HG03521 (cell line): ENCODE measurements at regions not wholly inside any gene's neighbourhood (a gene's known extent, or its start where the extent isn't known, plus 50 kb on each side); places are given as distances from the start of the nearest gene placed in this dataset.

Experiments used
- ATAC-seq: cut with Tn5 transposase; IDR thresholded peaks from one replicate; pipeline ENCODE4 v1.9.1; 2021; ENCODE audit warnings: mild to moderate bottlenecking, moderate library complexity; ENCODE audit not compliant: unreplicated experiment

DNA sequence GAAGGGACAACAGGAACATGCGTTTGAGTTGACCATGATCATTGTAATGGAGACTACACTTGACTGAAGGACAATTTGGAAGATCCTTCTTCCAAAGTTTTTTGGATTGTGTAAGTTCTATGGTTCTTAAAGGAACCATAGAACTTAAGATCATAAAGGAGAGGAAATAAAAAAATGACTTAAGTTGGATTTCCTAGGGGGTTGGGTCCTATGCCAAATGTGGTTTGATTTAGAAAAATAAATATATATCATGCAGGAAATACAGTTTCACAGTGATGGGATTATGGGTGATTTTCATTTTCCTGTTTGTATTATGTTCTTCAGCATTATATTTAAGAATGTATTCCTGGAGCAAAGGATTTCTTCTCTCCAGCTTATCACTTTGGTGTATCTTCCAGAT is 305.5 kb upstream of the DPH6 start:
- ATAC-seq: no peak

GRCh38 chr15:35852818-35853624 is 307.1 kb upstream of the DPH6 start:
- no peak for ATAC-seq

GRCh38 chr15:35854316-35854715 is 308.4 kb upstream of the DPH6 start:
- no peak for ATAC-seq

GRCh38 chr15:35857567-35858226 is 311.7 kb upstream of the DPH6 start:
- ATAC-seq: no peak

- no peak for ATAC-seq
Measured at GRCh38 chr15:35858707-35859106, 312.7 kb upstream of the DPH6 start.

DNA sequence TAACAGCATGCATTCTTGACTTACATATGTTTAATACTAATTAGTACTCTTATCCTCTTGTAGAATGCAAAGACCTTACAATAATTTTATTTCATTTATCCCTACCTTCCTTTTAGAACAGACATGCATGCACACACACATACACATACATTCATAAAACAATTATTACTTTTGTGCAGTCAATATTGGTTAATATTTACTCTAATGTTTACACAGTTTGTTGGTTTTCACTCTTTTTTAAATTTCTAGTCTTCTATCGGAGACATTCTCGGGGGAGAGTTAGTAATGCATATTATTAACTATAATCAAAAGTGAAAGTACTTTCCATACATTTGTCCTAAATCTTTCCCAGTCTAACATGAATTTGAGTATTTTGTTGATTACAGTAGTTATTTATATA is 317.7 kb upstream of the DPH6 start:
- ATAC-seq: no peak

DNA sequence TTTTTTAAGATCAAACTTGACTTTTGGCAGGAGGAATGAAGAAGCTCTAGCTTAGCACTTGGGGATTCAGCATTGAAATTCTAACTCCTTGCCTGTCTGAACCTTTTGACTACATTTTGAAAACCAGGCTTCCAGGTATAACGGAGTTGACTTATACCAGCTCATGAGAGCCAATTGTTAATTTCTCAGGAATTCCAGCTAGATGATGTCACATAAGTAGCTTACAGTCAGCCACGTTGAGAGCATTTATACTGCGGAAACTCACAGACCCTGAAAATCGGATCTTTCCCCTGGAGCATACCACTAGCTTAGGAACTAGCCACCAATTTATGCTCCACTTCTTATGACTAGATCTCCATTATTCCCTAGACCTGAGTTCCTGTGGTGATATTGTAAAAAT is 321.4 kb upstream of the DPH6 start:
- no peak for ATAC-seq

DNA sequence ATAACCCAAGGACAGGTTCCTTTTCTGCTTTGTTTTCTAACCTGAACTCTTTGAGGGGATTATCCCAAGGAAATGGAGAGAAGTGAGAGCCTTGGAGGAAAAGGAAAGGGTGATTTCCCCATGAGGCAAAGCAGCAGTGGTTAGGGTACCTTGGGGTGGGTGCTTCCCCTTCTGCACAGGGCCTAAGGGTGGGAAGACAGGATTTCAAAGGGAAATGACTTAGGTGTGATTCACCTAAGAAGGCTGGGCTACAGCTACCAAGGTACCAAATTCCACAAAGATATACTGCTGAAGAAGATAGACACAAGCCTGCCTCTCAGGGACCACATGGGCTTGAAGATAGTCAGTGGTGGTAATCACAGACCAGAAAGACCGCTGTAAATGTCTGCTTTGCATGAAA is 325.3 kb upstream of the DPH6 start:
- ATAC-seq: no peak

- ATAC-seq: no peak
Measured at GRCh38 chr15:35871812-35872211, 325.8 kb upstream of the DPH6 start.

- ATAC-seq: no peak
Measured at GRCh38 chr15:35872577-35872976, 326.6 kb upstream of the DPH6 start.

DNA sequence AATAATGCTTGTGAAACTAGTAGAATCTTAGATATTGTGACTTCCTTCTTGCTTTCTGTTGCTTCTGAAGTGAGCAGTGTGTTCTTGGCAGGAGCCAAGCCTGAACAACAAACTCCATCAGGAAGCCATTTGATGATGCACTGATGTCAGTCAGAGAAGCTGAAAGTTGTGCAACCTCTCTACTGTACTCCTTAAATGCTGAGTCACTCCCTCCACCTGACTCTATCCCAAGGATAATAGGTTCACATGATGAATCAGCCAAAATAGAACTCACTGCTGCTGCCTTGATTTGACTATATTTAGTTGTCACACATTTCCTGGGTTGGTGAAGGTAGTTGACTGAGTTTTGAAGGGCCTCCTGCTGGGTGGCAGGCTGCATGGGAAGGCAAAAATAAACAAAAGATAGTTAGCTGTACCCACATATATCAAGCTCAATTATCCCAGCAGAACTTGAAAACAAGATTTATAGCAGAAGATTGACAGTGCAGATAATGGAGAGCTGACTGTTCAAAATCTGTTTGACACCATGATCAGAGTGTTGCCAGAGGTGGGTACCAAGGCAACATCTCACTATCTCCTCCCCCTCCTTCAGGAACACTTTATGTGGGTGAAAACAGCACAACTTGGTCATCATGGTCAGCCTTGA is 328.4 kb upstream of the DPH6 start:
- no peak for ATAC-seq

GRCh38 chr15:35876762-35877161 is 330.8 kb upstream of the DPH6 start:
- no peak for ATAC-seq

GRCh38 chr15:35880896-35881295 is 334.9 kb upstream of the DPH6 start:
- ATAC-seq: no peak

DNA sequence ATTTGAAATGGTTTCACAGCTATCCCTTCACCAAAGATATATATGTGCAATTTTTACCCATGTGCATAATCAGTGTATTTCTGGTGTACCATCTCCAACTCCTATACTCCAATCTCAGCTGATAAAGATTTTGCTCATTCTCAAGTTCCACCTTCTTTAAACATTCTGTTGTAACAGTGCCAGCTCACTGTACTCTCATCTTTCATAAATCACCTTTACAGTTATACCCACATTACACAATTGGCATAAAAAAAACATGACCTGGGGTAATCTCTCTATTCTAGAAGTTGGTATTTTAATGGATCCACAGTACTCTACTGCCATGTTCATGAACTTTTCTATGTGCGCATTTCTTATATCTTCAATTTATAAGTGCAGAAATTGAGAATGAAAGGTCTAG is 339.9 kb upstream of the DPH6 start:
- no peak for ATAC-seq

- no peak for ATAC-seq
Measured at GRCh38 chr15:35886765-35887164, 340.8 kb upstream of the DPH6 start.

- no peak for ATAC-seq
Measured at GRCh38 chr15:35888815-35889214, 342.9 kb upstream of the DPH6 start.

DNA sequence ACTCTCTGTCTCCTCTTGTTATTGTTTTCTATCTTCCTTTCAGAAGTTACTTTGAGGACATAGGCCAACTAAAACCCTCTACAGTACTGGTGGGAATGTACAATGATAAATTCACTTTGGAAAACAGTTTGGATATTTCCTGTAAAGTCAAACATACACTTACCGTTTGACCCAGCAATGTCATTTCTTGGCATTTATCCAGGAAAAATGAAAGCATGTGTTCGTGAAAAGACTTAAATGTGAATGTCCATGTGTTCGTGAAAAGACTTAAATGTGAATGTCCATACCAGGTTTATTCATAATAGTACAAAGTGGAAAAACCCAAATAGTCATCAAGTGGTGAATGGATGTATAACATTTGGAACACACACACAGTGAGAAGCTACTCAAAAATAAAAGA is 361.5 kb upstream of the DPH6 start:
- no peak for ATAC-seq

GRCh38 chr15:35909414-35909813 is 363.4 kb upstream of the DPH6 start:
- ATAC-seq: no peak

- ATAC-seq: no peak
Measured at GRCh38 chr15:35910227-35910626, 364.3 kb upstream of the DPH6 start.

- no peak for ATAC-seq
Measured at GRCh38 chr15:35911052-35911777, 365.2 kb upstream of the DPH6 start.

DNA sequence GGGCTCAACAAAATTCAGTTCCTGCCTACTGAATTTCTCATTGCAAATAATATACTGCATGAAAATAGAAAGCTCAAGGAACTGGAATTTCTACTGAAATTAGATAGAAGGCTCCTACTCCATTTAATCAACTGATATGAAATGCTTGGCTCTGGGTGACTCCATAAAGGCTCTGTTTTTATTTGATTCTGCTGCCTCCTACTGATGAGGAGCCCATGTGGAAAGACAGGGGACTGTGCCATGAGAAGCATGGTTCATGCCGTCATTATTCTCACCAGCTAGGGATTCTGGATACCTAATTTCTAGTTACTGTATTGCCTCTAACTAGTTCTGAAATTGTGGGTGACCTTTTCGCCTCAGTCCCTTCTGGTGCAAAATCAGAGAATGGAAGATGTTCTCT is 366.2 kb upstream of the DPH6 start:
- no peak for ATAC-seq
